GM15510 (cell line): ENCODE measurements at regions not wholly inside any gene's neighbourhood (a gene's known extent, or its start where the extent isn't known, plus 50 kb on each side); places are given as distances from the start of the nearest gene placed in this dataset.

Experiments used
- POLR2A ChIP-seq: IDR thresholded peaks from 3 replicates; pipeline ENCODE4 v1.6.1; 2011; ENCODE audit warnings: borderline replicate concordance; ENCODE audit not compliant: insufficient read length; ENCODE audit errors: extremely low read depth

DNA sequence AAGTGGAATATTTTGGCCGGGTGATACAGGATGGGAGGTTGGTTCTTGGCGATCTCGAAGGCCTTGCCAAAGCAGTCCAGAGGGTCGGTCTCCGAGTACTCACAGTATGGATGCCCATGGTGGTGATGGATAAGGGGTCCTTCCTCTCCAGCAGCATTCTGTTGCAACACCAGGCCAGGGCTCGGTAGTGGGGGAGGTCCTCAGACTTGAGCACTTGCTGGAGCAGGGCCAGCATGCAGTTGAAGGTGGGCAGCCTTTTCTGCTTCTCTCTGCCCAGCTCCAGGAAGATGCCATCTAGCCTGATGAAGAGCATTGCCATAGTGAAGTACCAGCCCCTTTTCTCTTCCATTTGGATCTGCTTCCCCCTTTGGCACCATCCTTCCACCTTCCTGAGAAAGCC is 99.4 kb upstream of the MCHR2 start:
- no peak for TF ChIP-seq POLR2A

DNA sequence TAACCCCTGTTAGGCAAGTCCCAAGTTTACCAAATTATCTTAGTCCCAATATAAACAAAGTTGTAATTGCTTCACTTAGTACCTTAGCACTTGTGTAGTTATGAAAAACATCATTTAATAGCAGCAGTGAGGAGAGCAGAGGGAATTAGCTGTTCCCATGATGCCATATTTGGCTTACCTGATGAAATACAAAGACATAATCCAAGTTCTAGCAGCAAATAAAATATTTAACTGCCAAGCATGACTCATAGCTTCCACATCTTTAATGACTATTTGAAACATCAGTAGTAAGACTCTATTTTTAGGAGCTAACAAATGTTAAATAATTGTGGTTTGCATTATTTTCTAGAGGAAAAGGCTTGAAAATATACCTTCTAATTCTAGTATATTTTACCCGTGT is 94.0 kb upstream of the MCHR2 start:
- TF ChIP-seq POLR2A: no peak

DNA sequence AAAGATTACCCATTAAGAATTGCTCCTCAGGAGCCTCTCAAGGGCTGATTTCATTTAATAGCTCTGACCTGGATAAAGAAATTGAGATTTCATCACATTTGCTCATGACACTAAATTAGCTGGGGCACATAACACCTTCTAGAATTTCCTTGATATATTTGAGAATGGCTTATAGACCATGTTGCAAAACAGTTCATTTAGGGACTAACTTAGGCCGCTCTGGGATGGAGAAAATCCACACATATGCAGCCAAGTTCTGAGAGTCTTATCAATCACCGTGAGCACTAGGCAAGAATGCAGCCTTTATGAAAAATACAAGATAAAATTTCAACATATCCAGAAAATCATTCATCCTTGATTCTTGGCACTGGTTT is 91.0 kb upstream of the MCHR2 start:
- no peak for TF ChIP-seq POLR2A

DNA sequence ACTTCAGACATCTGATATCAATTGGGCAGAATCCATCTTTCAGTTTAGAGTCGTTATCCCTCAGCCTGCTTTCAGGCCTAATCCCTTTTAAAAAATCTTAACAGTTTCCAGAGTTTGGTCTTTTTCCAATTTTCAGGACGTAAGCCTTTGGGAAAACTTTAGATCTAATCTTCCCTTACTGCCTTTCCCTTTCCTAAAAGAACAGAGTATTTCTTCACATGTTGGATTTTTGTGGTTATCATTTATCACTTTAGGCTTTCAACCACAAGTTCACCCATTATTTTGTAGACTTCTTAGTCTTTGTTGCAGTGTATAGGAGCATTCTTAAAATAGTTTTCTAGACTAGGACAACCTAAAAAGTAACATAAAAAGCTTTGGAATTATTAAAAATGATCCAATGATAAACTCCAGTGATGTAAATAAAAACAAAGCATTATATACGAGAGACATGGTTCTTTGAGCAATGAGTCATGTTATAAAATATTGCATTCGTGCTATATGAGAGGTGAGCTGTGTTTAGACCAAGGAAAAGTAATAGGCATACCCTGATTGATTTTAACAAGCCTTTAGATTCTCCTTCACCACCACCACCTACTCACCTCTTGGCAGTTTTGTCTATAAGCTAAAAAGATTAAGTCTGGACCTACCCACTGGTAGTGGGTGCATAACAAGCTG is 90.4 kb upstream of the MCHR2 start:
- no peak for TF ChIP-seq POLR2A

DNA sequence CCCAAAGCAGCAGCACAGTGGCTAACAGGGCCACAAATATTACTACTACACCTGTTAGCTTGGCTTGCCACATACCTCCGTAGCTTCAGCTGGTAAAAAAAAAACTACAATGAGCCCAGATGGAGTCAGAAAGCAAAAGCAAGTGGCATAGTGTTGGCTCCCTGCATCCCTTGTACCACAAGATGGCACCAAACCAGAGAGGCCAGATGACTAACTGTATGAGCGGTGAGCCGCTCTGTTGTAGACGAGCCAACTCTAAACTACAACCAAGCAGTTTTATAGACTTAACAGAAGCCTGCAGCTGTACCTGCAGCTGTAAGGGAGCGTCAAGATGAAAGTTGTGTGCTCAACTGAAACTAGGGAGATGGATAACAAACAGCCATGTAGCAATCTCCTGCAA is 84.5 kb upstream of the MCHR2 start:
- no peak for TF ChIP-seq POLR2A

DNA sequence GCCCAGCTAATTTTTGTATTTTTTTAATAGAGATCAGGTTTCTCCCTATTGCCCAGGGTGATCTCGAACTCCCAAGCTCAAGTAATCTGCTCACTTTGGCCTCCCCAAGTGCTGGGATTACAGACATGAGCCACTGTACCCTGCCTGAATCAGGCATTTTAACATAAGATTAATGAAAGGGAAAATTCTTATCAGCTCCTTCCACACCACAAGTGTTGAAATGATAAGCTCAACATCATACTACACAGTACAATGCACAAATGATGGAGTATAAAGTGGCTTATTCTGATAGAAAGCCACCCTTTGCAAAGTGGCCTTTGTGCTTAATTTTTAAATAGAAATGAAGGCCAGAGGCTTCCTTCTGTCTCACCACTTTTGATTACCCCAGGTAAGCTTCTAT is 71.3 kb upstream of the MCHR2 start:
- no peak for TF ChIP-seq POLR2A

DNA sequence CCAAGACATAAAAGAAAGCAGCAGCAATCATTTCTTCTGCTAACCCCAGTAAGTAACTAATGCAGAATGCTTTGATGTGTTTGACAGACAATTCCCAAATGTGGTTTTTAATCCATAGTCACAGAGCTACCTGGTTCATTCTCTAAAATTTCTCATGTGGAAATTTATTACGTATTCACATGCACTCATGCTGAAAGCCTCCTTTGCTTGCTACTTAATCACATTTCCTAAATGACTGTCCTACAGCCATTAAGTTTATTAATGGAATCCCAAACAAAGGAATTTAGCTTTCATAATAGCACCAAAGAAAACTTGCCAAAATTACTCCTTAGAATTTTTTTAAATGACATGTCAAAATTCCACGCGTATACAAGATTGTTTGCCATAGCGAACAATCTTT is 68.6 kb upstream of the MCHR2 start:
- TF ChIP-seq POLR2A: no peak

DNA sequence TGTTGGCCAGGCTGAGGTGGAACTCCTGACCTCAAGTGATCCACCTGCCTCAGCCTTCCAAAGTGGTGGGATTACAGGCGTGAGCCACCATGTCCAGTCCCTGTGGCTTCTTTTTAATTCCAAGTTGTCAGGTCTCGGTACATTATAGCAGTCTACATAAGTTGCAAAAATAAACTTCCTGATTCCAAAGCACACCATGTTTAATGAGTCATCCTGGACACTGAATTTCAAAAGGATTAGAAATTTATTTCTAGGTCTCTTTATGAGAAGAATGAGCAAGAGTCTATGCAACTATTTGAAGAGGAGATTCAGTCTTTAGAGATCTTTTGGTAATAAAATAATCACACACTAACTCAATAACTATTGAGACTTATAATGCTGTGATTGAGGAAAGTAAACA is 63.9 kb upstream of the MCHR2 start:
- no peak for TF ChIP-seq POLR2A

DNA sequence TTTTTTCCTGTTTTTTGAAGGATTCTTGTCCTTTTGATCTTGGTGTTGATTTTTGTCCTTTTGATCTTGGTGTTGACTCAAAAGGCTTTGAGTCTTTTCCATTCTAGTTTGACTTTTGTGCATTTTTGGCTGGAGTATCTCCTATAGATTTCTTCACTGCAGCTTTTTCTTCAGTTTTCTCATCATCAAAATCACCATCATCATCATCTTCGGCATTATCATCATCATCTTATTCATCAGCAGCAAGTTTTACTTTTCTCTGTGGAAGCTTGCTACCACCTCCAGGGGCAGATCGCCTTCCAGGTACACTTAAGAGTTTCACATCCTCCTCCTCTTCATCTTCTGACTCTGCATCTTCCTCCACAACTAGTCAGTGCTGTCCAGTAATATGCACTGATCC is 56.5 kb upstream of the MCHR2 start:
- TF ChIP-seq POLR2A: no peak
